Spleen (tissue), 11 donors: ENCODE measurements at regions not wholly inside any gene's neighbourhood (a gene's known extent, or its start where the extent isn't known, plus 50 kb on each side); places are given as distances from the start of the nearest gene placed in this dataset.

Source experiments
- DNase-seq: peaks from one replicate; pipeline ENCODE4 v3.0.0-alpha.2; 2020
- H3K27ac ChIP-seq, 8 donors: fragments of 200-600 bp; sonication (generic) in 7 of 8; 1 replicate in 4 of 8; 2 replicates in 4 of 8; pipeline versions ENCODE4 v1.5.0 to v1.8.0; 2016 to 2021; ENCODE audit warnings: inconsistent platforms in 4 of 8, mild to moderate bottlenecking in 4 of 8, moderate library complexity in 1 of 8
- H3K27me3 ChIP-seq, 7 donors: fragments of 200-600 bp; sonication (generic) in 6 of 7; replicated peaks in 1 of 7; 1 replicate in 4 of 7; 2 replicates in 3 of 7; pipeline versions ENCODE4 v1.5.0 to v1.8.0; 2016 to 2021; ENCODE audit warnings: inconsistent platforms in 3 of 7, mild to moderate bottlenecking in 1 of 7
- H3K36me3 ChIP-seq, 6 donors: fragments of 200-600 bp; sonication (generic) in 5 of 6; 1 replicate in 4 of 6; 2 replicates in 2 of 6; pipeline versions ENCODE4 v1.5.0 to v1.8.0; 2016 to 2021; ENCODE audit warnings: inconsistent platforms in 2 of 6
- H3K4me1 ChIP-seq, 6 donors: fragments of 200-600 bp; sonication (generic) in 5 of 6; 1 replicate in 3 of 6; 2 replicates in 3 of 6; pipeline versions ENCODE4 v1.5.0 to v1.8.0; 2016 to 2021; ENCODE audit warnings: inconsistent platforms in 3 of 6
- H3K4me3 ChIP-seq, 8 donors: fragments of 200-600 bp; sonication (generic) in 7 of 8; 1 replicate in 4 of 8; 2 replicates in 4 of 8; pipeline versions ENCODE4 v1.5.0 to v1.8.0; 2016 to 2021; ENCODE audit warnings: inconsistent platforms in 4 of 8, mild to moderate bottlenecking in 4 of 8, moderate library complexity in 2 of 8
- H3K9me3 ChIP-seq, 8 donors: fragments of 200-600 bp; sonication (generic) in 7 of 8; 1 replicate in 4 of 8; 2 replicates in 4 of 8; pipeline versions ENCODE4 v1.5.0 to v1.8.0; 2016 to 2021; ENCODE audit warnings: inconsistent platforms in 4 of 8
- POLR2A ChIP-seq, 3 donors: fragments of 450-650 bp; IDR thresholded peaks; one replicate each; pipeline ENCODE4 v1.5.1; 2017; ENCODE audit warnings: antibody characterized with exemption in 3 of 3, mild to moderate bottlenecking in 1 of 3
- POLR2AphosphoS5 ChIP-seq, 3 donors: sonication (generic); formaldehyde crosslinking; IDR thresholded peaks; one replicate each; pipeline ENCODE4 v1.5.1; 2017; ENCODE audit warnings: antibody characterized with exemption in 3 of 3
- WGBS, 5 donors: extraction: QIAGEN DNeasy Blood & Tissue Kit in 3 of 5; methylation state at CpG; one replicate each; pipeline versions ENCODE4 v1.1.5 to v1.1.7; 2013 to 2018; 5-methylcytosine and 5-hydroxymethylcytosine counted together
- intact Hi-C: fragments of 100-400 bp; cut with DNase I; formaldehyde crosslinking; loops from one replicate; pipeline ENCODE4 v1.15.0; 2023; ENCODE audit warnings: low total_unique reads
- TF ChIP-seq, protein P1 (sequence below), 11 experiments: fragments of 200-600 bp in 7 of 11; fragments of 450-650 bp in 4 of 11; sonication (generic) in 4 of 11; IDR thresholded peaks in 8 of 11; conservative IDR thresholded peaks in 3 of 11; 1 replicate in 7 of 11; 2 replicates in 4 of 11; pipeline versions ENCODE4 v1.4.0 to v1.8.0; 2016 to 2021; ENCODE audit warnings: antibody characterized with exemption in 11 of 11, inconsistent platforms in 4 of 11, mild to moderate bottlenecking in 1 of 11
- donor health status: healthy with polysubstance abuse.
- donor health status: DM: no; HTN: no; CAD: no; lungs with moderate emphysema.
- donor health status: DM: no; HTN: no; CAD: no.
- donor health status: Bipolar disorder and iron deficiency.
- donor health status: healthy.
- donor health status: DM: no; HTN: no; CAD: no.
- donor health status: DM: yes; HTN: yes; CAD: no.

DNA sequence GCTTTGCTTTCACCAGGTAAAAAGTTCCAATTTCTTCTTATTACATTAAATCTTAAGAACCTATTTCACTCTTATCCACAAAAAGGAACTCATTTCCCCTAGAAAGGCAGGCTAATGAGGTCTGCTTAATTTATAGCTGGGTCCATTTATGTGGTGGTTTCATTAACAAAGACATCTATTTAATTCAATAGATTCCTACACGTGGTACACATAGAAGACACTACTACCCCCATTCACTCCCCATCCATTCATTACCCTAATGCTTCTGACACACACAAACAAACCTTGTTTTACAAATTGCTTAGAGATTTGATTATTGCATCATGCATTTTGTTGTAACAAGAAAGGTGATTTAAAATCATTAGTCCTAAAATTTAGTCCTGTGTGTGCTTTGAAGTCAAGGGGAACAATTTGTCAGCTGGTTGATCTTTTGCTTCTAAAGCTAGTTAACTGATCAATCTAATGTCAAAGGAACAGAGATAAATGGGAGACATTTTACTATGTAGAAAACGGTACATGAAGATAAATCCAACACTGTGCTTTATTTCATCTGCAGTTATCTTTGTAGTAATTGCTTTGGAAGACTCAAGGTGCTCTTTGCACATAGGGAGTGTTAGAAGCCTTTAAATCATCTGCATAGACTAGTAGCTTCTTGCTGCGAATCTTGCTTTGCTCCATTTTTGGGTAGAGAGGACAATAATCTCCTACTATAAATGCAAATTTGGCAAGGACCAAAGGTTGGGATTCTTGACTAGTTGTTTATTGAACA, 379.2 kb downstream of the CDH11 start:
- H3K36me3 ChIP-seq = no peaks in the 10 kb centered on the region
- no peaks in the 10 kb centered on the region for H3K4me1 ChIP-seq
- H3K4me3 ChIP-seq = no peak overlapping the region
- 56 to 76% (median 67%) methylated on average over 3 of the region's 3 CpGs for WGBS, 5 donors
- intact Hi-C loops = no loop called here
- no peaks in the 10 kb centered on the region for H3K27me3 ChIP-seq
- no peak for TF ChIP-seq POLR2A (IDR thresholded peaks at IDR 0.05)
- TF ChIP-seq, protein P1, sequence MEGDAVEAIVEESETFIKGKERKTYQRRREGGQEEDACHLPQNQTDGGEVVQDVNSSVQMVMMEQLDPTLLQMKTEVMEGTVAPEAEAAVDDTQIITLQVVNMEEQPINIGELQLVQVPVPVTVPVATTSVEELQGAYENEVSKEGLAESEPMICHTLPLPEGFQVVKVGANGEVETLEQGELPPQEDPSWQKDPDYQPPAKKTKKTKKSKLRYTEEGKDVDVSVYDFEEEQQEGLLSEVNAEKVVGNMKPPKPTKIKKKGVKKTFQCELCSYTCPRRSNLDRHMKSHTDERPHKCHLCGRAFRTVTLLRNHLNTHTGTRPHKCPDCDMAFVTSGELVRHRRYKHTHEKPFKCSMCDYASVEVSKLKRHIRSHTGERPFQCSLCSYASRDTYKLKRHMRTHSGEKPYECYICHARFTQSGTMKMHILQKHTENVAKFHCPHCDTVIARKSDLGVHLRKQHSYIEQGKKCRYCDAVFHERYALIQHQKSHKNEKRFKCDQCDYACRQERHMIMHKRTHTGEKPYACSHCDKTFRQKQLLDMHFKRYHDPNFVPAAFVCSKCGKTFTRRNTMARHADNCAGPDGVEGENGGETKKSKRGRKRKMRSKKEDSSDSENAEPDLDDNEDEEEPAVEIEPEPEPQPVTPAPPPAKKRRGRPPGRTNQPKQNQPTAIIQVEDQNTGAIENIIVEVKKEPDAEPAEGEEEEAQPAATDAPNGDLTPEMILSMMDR (IDR thresholded peaks at IDR 0.05 in 8 of 11, conservative IDR thresholded peaks at IDR 0.05 in 3 of 11) = no peak
- TF ChIP-seq POLR2AphosphoS5 (IDR thresholded peaks at IDR 0.05) = no peak
- peaks cover 0 to 20% (median 7%) of the 10 kb centered on the region in 8 donors for H3K9me3 ChIP-seq
- no peak for DNase-seq
- no peak overlapping the region for H3K27ac ChIP-seq

DNA sequence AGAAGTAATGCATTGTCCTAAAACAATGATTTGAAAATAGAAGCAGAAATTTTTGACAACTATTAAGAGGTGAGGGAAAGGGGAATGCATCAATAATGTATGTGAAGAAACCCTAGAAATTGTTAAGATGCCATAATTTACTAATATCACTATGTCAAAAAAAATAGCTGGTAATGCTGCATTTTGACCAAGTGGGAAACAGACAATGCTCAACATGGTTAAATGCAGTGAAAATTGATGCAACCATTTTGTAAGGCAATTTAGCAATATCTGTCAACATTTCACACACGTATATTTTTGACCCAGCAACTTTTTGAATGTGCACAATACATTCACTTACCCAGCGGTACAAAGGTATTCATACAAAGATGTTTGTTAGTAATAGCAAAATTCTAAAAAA, 381.6 kb downstream of the CDH11 start:
- H3K4me3 ChIP-seq = no peak overlapping the region
- WGBS, 5 donors = 62 to 91% (median 67%) methylated on average over 2 of the region's 2 CpGs
- no peaks in the 10 kb centered on the region for H3K27me3 ChIP-seq
- intact Hi-C loops = no loop called here
- peaks cover 0 to 15% (median 9%) of the 10 kb centered on the region in 8 donors for H3K9me3 ChIP-seq
- H3K36me3 ChIP-seq = no peaks in the 10 kb centered on the region
- H3K4me1 ChIP-seq = no peaks in the 10 kb centered on the region
- no peak for DNase-seq
- no peak overlapping the region for H3K27ac ChIP-seq
- TF ChIP-seq POLR2AphosphoS5 (IDR thresholded peaks at IDR 0.05) (no peak), POLR2A (IDR thresholded peaks at IDR 0.05) (no peak)
- TF ChIP-seq, protein P1 (IDR thresholded peaks at IDR 0.05 in 8 of 11, conservative IDR thresholded peaks at IDR 0.05 in 3 of 11) = no peak

DNA sequence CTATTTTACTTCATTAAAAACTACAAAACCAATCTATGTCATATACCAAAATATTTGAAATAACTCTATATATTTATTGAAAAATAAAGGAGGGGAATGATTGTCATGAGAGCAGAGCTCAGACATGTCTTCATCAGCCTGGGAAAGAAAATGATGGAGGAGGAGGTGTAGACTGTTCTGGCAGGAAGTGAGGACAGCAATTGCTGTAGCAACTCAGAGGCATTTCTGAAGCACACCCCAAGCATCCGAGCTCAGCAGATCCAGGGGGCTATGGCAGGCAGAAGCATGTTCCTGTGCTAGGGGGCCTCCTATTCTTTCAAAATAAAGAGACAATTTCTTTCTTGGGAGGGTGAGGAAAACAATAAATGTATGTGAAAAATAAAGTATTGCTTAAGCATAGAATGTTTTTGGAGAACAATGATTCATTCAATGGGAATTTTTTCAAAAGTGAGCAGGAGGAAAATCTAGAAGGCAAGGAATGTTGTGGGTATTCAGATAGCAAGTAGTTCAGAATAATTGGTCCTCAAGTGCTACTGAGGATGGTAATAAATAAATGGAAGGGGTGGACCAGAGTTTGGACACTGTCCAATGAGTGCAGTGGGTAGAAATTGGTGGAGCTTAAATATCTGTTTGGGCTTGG, 383.4 kb downstream of the CDH11 start:
- 67 to 82% (median 73%) methylated on average over 1 of the region's 1 CpG for WGBS, 5 donors
- H3K4me3 ChIP-seq = no peak overlapping the region
- no peak overlapping the region for H3K27ac ChIP-seq
- DNase-seq = no peak
- TF ChIP-seq, protein P1 (IDR thresholded peaks at IDR 0.05 in 8 of 11, conservative IDR thresholded peaks at IDR 0.05 in 3 of 11) = no peak
- TF ChIP-seq POLR2A (IDR thresholded peaks at IDR 0.05) (no peak), POLR2AphosphoS5 (IDR thresholded peaks at IDR 0.05) (no peak)
- H3K36me3 ChIP-seq = no peaks in the 10 kb centered on the region
- intact Hi-C loops = no loop called here
- H3K4me1 ChIP-seq = no peaks in the 10 kb centered on the region
- no peaks in the 10 kb centered on the region for H3K27me3 ChIP-seq
- H3K9me3 ChIP-seq = peaks cover 0 to 15% (median 9%) of the 10 kb centered on the region in 8 donors

DNA sequence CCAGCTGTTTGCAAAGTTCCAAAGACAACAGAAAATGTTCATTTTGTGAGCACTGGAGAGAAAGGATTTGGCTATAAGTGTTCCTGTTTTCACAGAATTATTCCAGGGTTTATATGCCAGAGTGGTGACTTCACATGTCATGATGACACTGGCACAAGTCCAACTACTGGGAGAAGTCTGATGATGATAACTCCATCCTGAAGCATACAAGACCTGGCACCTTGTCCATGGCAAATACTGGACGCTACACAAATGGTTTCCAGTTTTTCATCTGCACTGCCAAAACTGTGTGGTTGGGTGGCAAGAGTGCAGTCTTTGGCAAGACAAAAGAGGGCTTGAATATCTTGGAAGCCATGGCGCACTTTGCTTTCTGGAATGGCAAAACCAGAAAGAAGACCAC, 385.0 kb downstream of the CDH11 start:
- WGBS, 5 donors = 77 to 87% (median 79%) methylated on average over 2 of the region's 2 CpGs
- no peak overlapping the region for H3K4me3 ChIP-seq
- TF ChIP-seq, protein P1 (IDR thresholded peaks at IDR 0.05 in 8 of 11, conservative IDR thresholded peaks at IDR 0.05 in 3 of 11) = no peak
- H3K36me3 ChIP-seq = no peaks in the 10 kb centered on the region
- intact Hi-C loops = no loop called here
- no peak for DNase-seq
- H3K4me1 ChIP-seq = no peaks in the 10 kb centered on the region
- H3K27ac ChIP-seq = no peak overlapping the region
- H3K9me3 ChIP-seq = peaks cover 0 to 15% (median 9%) of the 10 kb centered on the region in 8 donors
- H3K27me3 ChIP-seq = no peaks in the 10 kb centered on the region
